H9 (cell line): ENCODE measurements at regions not wholly inside any gene's neighbourhood (a gene's known extent, or its start where the extent isn't known, plus 50 kb on each side); places are given as distances from the start of the nearest gene placed in this dataset.

Experiments
- DNase-seq: peaks from one replicate; pipeline ENCODE4 v3.0.0-alpha.2; 2017
- H2AFZ ChIP-seq: one replicate; pipeline ENCODE4 v1.6.1; 2013; ENCODE audit warnings: mild to moderate bottlenecking, low read length, control low read depth, moderate library complexity
- H2AK5ac ChIP-seq: 2 replicates; pipeline ENCODE4 v1.6.1; 2013; ENCODE audit warnings: low read length, control low read depth, mixed read lengths; ENCODE audit not compliant: insufficient read length
- H2BK120ac ChIP-seq: one replicate; pipeline ENCODE4 v1.6.1; 2013; ENCODE audit warnings: low read depth, mild to moderate bottlenecking, low read length, control low read depth, inconsistent platforms; ENCODE audit not compliant: poor library complexity, severe bottlenecking
- H2BK12ac ChIP-seq: 2 replicates; pipeline ENCODE4 v1.6.1; 2013; ENCODE audit warnings: low read length, control low read depth, mixed read lengths, low read depth; ENCODE audit not compliant: insufficient read length
- H2BK15ac ChIP-seq: 2 replicates; pipeline ENCODE4 v1.6.1; 2013; ENCODE audit warnings: low read depth, low read length, control low read depth
- H2BK20ac ChIP-seq: one replicate; pipeline ENCODE4 v1.6.1; 2013; ENCODE audit warnings: low read depth, mild to moderate bottlenecking, low read length, control low read depth, inconsistent platforms; ENCODE audit not compliant: poor library complexity, severe bottlenecking
- H2BK5ac ChIP-seq: 2 replicates; pipeline ENCODE4 v1.6.1; 2013; ENCODE audit warnings: low read length, control low read depth, mixed read lengths; ENCODE audit not compliant: insufficient read length
- H3K14ac ChIP-seq: 2 replicates; pipeline ENCODE4 v1.6.1; 2013; ENCODE audit warnings: low read length, control low read depth; ENCODE audit not compliant: insufficient read depth
- H3K18ac ChIP-seq: 2 replicates; pipeline ENCODE4 v1.6.1; 2013; ENCODE audit warnings: low read depth, mild to moderate bottlenecking, mixed read lengths, low read length, control low read depth; ENCODE audit not compliant: insufficient read length
- H3K23ac ChIP-seq: 2 replicates; pipeline ENCODE4 v1.6.1; 2013; ENCODE audit warnings: low read length, control low read depth, mixed read lengths, low read depth; ENCODE audit not compliant: insufficient read length
- H3K23me2 ChIP-seq: 2 replicates; pipeline ENCODE4 v1.6.1; 2013; ENCODE audit warnings: low read depth, mild to moderate bottlenecking, mixed read lengths, low read length, control low read depth; ENCODE audit not compliant: insufficient read length, poor library complexity, severe bottlenecking
- H3K27ac ChIP-seq: 2 replicates; pipeline ENCODE4 v1.5.1; 2013; ENCODE audit warnings: low read length, control low read depth, mixed read lengths, low read depth; ENCODE audit not compliant: insufficient read length
- H3K27me3 ChIP-seq: 2 replicates; pipeline ENCODE4 v1.6.1; 2013; ENCODE audit warnings: low read length, control low read depth, inconsistent platforms; ENCODE audit not compliant: insufficient read depth
- H3K4ac ChIP-seq: 2 replicates; pipeline ENCODE4 v1.6.1; 2013; ENCODE audit warnings: low read depth, mild to moderate bottlenecking, control low read depth, inconsistent platforms, low read length, moderate library complexity
- H3K4me1 ChIP-seq: 2 replicates; pipeline ENCODE4 v1.6.1; 2013; ENCODE audit warnings: low read length, control low read depth, inconsistent platforms; ENCODE audit not compliant: insufficient read depth
- H3K4me2 ChIP-seq: 2 replicates; pipeline ENCODE4 v1.6.1; 2013; ENCODE audit warnings: low read length, control low read depth, mixed read lengths; ENCODE audit not compliant: insufficient read length, insufficient read depth
- H3K56ac ChIP-seq: 2 replicates; pipeline ENCODE4 v1.6.1; 2013; ENCODE audit warnings: low read depth, mild to moderate bottlenecking, mixed read lengths, low read length, control low read depth; ENCODE audit not compliant: insufficient read length
- H3K79me1 ChIP-seq: 2 replicates; pipeline ENCODE4 v1.6.1; 2013; ENCODE audit warnings: low read depth, mild to moderate bottlenecking, moderate library complexity, low read length, control low read depth, inconsistent platforms; ENCODE audit not compliant: insufficient read depth, poor library complexity, severe bottlenecking
- H3K79me2 ChIP-seq: 2 replicates; pipeline ENCODE4 v1.6.1; 2013; ENCODE audit warnings: low read length, control low read depth, inconsistent platforms; ENCODE audit not compliant: insufficient read depth
- H3K9ac ChIP-seq: 2 replicates; pipeline ENCODE4 v1.6.1; 2013; ENCODE audit warnings: low read length, control low read depth, mixed read lengths; ENCODE audit not compliant: insufficient read length; ENCODE audit errors: extremely low read depth
- H3K9me3 ChIP-seq: one replicate; pipeline ENCODE4 v1.6.1; 2013; ENCODE audit warnings: low read depth, low read length, inconsistent platforms; ENCODE audit not compliant: control insufficient read depth
- H3T11ph ChIP-seq: one replicate; pipeline ENCODE4 v1.6.1; 2013; ENCODE audit warnings: mild to moderate bottlenecking, low read length, control low read depth, inconsistent platforms
- H4K20me1 ChIP-seq: one replicate; pipeline ENCODE4 v1.6.1; 2013; ENCODE audit not compliant: control insufficient read depth, insufficient read length, insufficient read depth
- H4K5ac ChIP-seq: 2 replicates; pipeline ENCODE4 v1.6.1; 2013; ENCODE audit warnings: low read depth, mild to moderate bottlenecking, mixed read lengths, low read length, control low read depth; ENCODE audit not compliant: insufficient read length
- H4K8ac ChIP-seq: replicated peaks from 2 replicates; pipeline ENCODE4 v1.6.1; 2013; ENCODE audit warnings: low read length, control low read depth, mixed read lengths, low read depth; ENCODE audit not compliant: insufficient read length
- H4K91ac ChIP-seq: 2 replicates; pipeline ENCODE4 v1.6.1; 2013; ENCODE audit warnings: low read depth, mild to moderate bottlenecking, moderate library complexity, mixed read lengths, low read length, control low read depth; ENCODE audit not compliant: insufficient read length
- H3K27ac Mint-ChIP-seq, 3 experiments: 2 replicates in 2 of 3; 3 replicates in 1 of 3; pipeline ENCODE4 v1.8.0; 2020 to 2021; ENCODE audit warnings: mixed read lengths in 3 of 3, mild to moderate bottlenecking in 1 of 3, moderate library complexity in 1 of 3
- H3K27me3 Mint-ChIP-seq: 2 replicates; pipeline ENCODE4 v1.8.0; 2021; ENCODE audit warnings: low read depth, mild to moderate bottlenecking, moderate library complexity, mixed read lengths
- H3K36me3 Mint-ChIP-seq, 3 experiments: 2 replicates in 2 of 3; 3 replicates in 1 of 3; pipeline ENCODE4 v1.8.0; 2020 to 2021; ENCODE audit warnings: low read depth in 3 of 3, mixed read lengths in 3 of 3; ENCODE audit not compliant: insufficient read depth in 1 of 3
- H3K4me1 Mint-ChIP-seq, 2 experiments: 2 replicates each; pipeline ENCODE4 v1.8.0; 2020; ENCODE audit warnings: mixed read lengths in 2 of 2
- H3K4me3 Mint-ChIP-seq, 2 experiments: 2 replicates in 1 of 2; 3 replicates in 1 of 2; pipeline ENCODE4 v1.8.0; 2020 to 2021; ENCODE audit warnings: mild to moderate bottlenecking in 2 of 2, mixed read lengths in 2 of 2, moderate library complexity in 1 of 2
- H3K9me3 Mint-ChIP-seq, 2 experiments: 2 replicates in 1 of 2; 3 replicates in 1 of 2; pipeline ENCODE4 v1.8.0; 2020; ENCODE audit warnings: mild to moderate bottlenecking in 2 of 2, mixed read lengths in 2 of 2, moderate library complexity in 1 of 2
- CTCF ChIP-seq: fragments of 200-600 bp; sonication (generic); conservative IDR thresholded peaks from 3 replicates; pipeline ENCODE4 v1.8.0; 2021; ENCODE audit warnings: antibody characterized with exemption, mild to moderate bottlenecking
- WGBS: extraction: QIAGEN DNeasy Blood & Tissue Kit; methylation state at CpG from one replicate; pipeline ENCODE4 v1.1.7; 2013; ENCODE audit warnings: missing lambda C conversion rate, low lambda C conversion rate, mixed read lengths; ENCODE audit not compliant: insufficient read length; ENCODE audit errors: extremely low coverage; 5-methylcytosine and 5-hydroxymethylcytosine counted together

DNA sequence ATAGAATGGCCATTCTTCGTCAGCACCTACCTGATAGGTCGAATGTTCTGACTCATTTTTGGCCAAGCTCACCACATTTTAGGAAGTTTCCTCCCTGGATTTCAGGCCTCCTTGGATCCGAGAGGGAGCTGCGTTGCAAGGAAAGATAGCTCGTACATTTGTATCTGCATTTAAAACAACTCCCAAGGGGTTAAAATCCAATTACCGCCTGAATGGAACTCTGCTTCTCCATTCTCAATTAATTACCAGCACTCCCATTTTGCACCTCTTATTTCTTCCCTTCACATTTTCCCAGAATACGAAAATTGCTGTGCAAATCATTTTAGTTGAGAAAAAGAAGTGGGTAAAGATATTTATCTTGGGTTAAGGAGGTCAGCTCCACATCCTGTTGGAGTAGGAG, 610.7 kb downstream of the NPHP4 start:
- H4K20me1 ChIP-seq, result no peaks in the 10 kb centered on the region
- H3K27ac ChIP-seq, result no peak overlapping the region
- no peak overlapping the region for H3K56ac ChIP-seq
- TF ChIP-seq CTCF, result no peak
- Mint-ChIP-seq H3K9me3 (no peaks in the 10 kb centered on the region), H3K36me3 (no peaks in the 10 kb centered on the region; a peak in 1 of 7 replicates), H3K4me1 (no peaks in the 10 kb centered on the region; a peak in 1 of 4 replicates), H3K4me3 (no peak overlapping the region), H3K27ac (no peak overlapping the region), H3K27me3 (peaks cover 9% of the 10 kb centered on the region)
- H2AK5ac ChIP-seq, result no peak overlapping the region
- H3K18ac ChIP-seq, result no peak overlapping the region
- no peaks in the 10 kb centered on the region for H3K27me3 ChIP-seq
- no peak overlapping the region for H2BK12ac ChIP-seq
- DNase-seq, result no peak
- no peaks in the 10 kb centered on the region for H3K79me2 ChIP-seq
- H2AFZ ChIP-seq, result no peak overlapping the region
- H4K91ac ChIP-seq, result no peak overlapping the region
- no peak overlapping the region for H2BK15ac ChIP-seq
- H3K4ac ChIP-seq, result no peak overlapping the region
- H4K5ac ChIP-seq, result no peak overlapping the region
- no peak overlapping the region for H4K8ac ChIP-seq
- H3K23ac ChIP-seq, result no peak overlapping the region
- no peak overlapping the region for H2BK5ac ChIP-seq
- no peak overlapping the region for H3K4me2 ChIP-seq
- peaks cover 3% of the 10 kb centered on the region for H3K23me2 ChIP-seq
- no peak overlapping the region for H3K9ac ChIP-seq
- no peak overlapping the region for H3K14ac ChIP-seq
- WGBS, result no CpG with 5 or more reads among the region's 7 CpGs
- H3K4me1 ChIP-seq, result no peaks in the 10 kb centered on the region
- H3K79me1 ChIP-seq, result no peaks in the 10 kb centered on the region
- no peaks in the 10 kb centered on the region for H3K9me3 ChIP-seq
- H2BK20ac ChIP-seq, result no peak overlapping the region
- no peak overlapping the region for H3T11ph ChIP-seq
- H2BK120ac ChIP-seq, result no peak overlapping the region
